GM13977 (cell line): ENCODE measurements at regions not wholly inside any gene's neighbourhood (a gene's known extent, or its start where the extent isn't known, plus 50 kb on each side); places are given as distances from the start of the nearest gene placed in this dataset.

Source experiments
- DNase-seq: peaks from one replicate; pipeline ENCODE4 v3.0.0; 2012; ENCODE audit warnings: low spot score
- in situ Hi-C: fragments of 300-500 bp; cut with MboI; formaldehyde crosslinking; loops from one replicate; pipeline ENCODE4 v1.12.0; 2022; ENCODE audit warnings: low sequenced_read_pairs, low pct_unique_long_range_greater_than_20kb, mixed read lengths, inconsistent platforms; ENCODE audit not compliant: unreplicated experiment
- TF ChIP-seq, protein P1 (sequence below): IDR thresholded peaks from 2 replicates; pipeline ENCODE4 v1.5.1; 2012; ENCODE audit warnings: mild to moderate bottlenecking, control low read depth; ENCODE audit not compliant: insufficient read depth; ENCODE audit errors: extremely low read depth, missing control alignments

DNA sequence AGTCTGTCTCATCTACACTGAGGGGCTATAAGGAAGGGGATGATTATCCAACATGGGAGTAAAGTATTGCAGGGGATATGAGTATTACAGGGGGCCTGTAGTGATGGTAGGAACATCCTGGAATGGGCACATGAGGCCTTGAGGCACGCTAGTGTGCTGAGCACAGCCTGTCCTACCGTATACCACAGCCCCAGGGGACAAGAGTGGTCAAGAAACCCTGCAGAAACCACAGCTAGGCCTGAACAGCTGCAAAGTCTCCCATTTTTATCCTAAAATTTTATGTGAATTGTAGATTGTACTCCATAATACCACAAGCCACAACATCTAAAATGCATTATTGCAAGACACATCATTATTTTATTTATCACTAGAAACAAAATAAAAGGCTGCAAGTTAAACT is 136.3 kb upstream of the ASTN2 start:
- in situ Hi-C loops, result no loop called here
- TF ChIP-seq, protein P1, sequence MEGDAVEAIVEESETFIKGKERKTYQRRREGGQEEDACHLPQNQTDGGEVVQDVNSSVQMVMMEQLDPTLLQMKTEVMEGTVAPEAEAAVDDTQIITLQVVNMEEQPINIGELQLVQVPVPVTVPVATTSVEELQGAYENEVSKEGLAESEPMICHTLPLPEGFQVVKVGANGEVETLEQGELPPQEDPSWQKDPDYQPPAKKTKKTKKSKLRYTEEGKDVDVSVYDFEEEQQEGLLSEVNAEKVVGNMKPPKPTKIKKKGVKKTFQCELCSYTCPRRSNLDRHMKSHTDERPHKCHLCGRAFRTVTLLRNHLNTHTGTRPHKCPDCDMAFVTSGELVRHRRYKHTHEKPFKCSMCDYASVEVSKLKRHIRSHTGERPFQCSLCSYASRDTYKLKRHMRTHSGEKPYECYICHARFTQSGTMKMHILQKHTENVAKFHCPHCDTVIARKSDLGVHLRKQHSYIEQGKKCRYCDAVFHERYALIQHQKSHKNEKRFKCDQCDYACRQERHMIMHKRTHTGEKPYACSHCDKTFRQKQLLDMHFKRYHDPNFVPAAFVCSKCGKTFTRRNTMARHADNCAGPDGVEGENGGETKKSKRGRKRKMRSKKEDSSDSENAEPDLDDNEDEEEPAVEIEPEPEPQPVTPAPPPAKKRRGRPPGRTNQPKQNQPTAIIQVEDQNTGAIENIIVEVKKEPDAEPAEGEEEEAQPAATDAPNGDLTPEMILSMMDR, result no peak

DNA sequence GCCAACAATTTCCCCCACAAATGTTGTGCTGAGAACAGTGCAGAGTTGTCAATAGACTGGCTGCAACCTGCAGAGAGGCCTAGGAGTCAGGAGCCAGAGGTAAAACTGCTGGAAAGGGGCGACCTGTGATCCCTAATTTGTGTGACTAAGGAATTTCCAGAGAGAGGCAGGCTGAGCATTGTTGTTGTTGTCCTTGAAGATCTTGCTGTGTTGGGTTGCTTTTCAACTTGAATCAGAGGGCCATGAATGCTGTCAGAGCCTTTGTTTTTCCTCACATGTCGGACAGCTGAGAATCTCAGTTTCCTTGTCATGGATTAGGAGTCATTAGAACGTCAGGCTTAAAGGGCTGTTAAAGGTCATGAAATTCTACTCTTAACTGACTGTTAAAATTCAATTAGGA is 134.6 kb upstream of the ASTN2 start:
- DNase-seq, result no peak
- in situ Hi-C loops, result no loop called here
- TF ChIP-seq, protein P1, result no peak

More for the DNA sequence above, 136.3 kb upstream of the ASTN2 start:
- no peak for DNase-seq

DNA sequence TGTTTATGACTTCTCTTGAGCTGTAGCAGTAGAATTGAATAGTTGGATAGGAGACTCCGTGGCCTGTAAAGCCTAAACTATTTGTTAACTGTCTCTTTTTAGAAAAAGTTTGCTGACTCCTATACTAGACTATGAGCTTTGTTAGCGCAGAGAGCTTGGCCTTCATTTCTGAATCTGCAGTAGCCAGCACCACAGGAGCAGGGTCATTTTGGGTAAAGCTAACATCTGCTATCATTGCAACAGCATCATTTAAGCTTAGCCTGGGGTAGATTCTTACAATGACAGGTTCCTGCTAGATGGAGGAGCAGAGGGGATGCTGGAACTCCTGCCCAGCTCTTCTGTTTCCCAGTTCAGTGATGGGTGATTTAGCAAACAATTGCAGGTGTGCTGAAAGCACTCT is 133.7 kb upstream of the ASTN2 start:
- no peak for DNase-seq
- TF ChIP-seq, protein P1, result no peak
- in situ Hi-C loops, result no loop called here

DNA sequence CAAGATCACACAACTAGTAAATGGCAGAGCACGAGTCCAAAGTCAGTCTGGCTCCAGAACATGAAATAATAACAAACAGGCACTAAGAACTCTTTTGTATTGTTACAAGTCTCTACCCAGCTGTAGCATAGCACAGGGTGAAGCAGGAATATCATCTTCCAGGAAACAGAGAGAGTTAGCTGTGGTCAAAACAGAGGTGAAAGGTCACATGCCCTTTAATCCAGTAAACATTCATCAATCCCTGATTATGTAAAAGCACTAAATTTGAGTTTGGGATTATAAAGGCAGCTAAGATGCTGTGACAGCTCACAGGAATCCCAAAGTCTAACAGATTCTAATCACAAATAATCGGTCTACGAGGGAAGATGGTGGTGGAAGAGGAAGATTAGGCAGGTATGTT is 133.0 kb upstream of the ASTN2 start:
- DNase-seq, result no peak
- in situ Hi-C loops, result no loop called here
- TF ChIP-seq, protein P1, result no peak

DNA sequence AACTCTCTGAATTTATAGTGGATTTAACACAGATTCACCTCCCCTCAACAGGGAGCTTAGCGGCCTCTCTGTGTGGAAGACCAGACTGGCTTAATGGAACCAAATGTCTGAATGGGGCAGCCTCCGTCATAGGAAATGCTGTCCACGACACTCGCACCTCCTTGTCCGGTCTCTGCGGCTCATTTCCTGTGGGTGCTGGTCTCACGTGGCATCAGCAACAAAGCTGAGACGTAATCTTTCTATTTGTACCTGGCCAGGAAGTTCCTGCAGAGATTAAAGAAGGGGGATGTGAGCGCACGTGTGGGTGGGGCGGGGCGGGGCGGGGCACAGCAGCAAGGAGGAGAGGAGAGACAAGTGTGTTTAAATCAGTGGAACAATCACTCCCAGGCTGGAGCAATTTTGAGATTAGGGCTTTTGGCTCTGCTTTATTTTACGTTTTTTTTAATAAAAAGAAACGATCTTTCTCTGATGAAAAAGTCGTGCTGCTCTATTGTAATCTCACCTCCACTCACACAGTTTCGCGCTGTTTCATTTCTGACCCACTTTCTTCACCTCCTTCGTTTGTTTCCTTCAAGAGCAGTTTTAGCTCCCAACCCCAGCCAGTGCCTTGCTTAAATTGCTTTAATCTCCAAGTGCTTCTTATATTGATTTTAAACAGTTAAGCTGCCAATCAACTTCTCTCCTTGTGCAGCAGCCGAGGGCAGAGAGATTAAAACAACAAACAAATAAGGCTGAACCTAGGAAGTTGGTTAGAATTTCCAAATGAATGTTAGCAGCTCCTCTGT is 132.2 kb upstream of the ASTN2 start:
- DNase-seq, result no peak
- TF ChIP-seq, protein P1, result no peak
- in situ Hi-C loops, result no loop called here

DNA sequence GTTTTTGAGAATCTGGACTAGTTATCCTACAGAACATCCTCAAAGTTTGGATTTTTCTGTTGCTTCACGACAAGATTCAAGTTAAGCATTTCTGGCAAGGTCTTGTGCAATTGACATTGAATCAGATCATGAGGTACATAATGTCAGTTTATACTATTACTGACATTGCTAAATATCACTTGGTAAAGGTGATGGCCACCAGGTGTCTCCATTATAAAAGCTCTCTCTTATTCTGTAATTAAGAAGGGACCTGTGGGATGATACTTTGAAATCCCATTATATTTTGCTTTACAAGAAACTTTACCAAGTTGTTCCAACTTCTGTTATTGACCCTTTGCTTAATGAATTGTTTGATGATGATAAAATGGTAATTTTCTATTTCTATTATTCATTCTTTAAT is 131.0 kb upstream of the ASTN2 start:
- TF ChIP-seq, protein P1, result no peak
- in situ Hi-C loops, result no loop called here
- no peak for DNase-seq
